Activated naive CD4-positive, alpha-beta T cell treated with anti-CD3 and anti-CD28 coated beads, Interleukin-2, amount 10 ng/mL, durations not matched to agents 7 days and 5 days (primary cell): ENCODE measurements at regions not wholly inside any gene's neighbourhood (a gene's known extent, or its start where the extent isn't known, plus 50 kb on each side); places are given as distances from the start of the nearest gene placed in this dataset.

Experiments used
- CTCF ChIA-PET: fragments of 350-600 bp; sonication (Branson Sonifier 250); formaldehyde crosslinking; loops from one replicate; lab custom pipeline; 2021; ENCODE audit warnings: antibody characterized with exemption; lab: Charles Lee
- DNase-seq: peaks from one replicate; pipeline ENCODE4 v3.0.0-alpha.2; 2020
- H3K27ac Mint-ChIP-seq: one replicate; pipeline ENCODE4 v1.8.0; 2021; ENCODE audit warnings: mild to moderate bottlenecking, moderate library complexity, mixed read lengths
- H3K27me3 Mint-ChIP-seq: one replicate; pipeline ENCODE4 v1.8.0; 2021; ENCODE audit warnings: mild to moderate bottlenecking, mixed read lengths
- H3K36me3 Mint-ChIP-seq: one replicate; pipeline ENCODE4 v1.8.0; 2021; ENCODE audit warnings: mixed read lengths
- H3K4me1 Mint-ChIP-seq: one replicate; pipeline ENCODE4 v1.8.0; 2021; ENCODE audit warnings: mixed read lengths
- H3K4me3 Mint-ChIP-seq: one replicate; pipeline ENCODE4 v1.8.0; 2021; ENCODE audit warnings: mild to moderate bottlenecking, moderate library complexity, mixed read lengths
- H3K9me3 Mint-ChIP-seq: one replicate; pipeline ENCODE4 v1.8.0; 2021; ENCODE audit warnings: mixed read lengths

GRCh38 chr12:17478908-17479673 is 610.9 kb downstream of the RERGL start:
- Mint-ChIP-seq H3K27ac (no peak overlapping the region), H3K36me3 (no peaks in the 10 kb centered on the region), H3K4me3 (no peak overlapping the region), H3K4me1 (no peaks in the 10 kb centered on the region), H3K27me3 (no peaks in the 10 kb centered on the region), H3K9me3 (peaks cover 22% of the 10 kb centered on the region)
- CTCF ChIA-PET: no interaction called here
- DNase-seq: no peak

- peaks cover 25% of the 10 kb centered on the region for H3K9me3 Mint-ChIP-seq
- CTCF ChIA-PET: no interaction called here
- no peaks in the 10 kb centered on the region for H3K36me3 Mint-ChIP-seq
- no peak for DNase-seq
- no peaks in the 10 kb centered on the region for H3K4me1 Mint-ChIP-seq
- H3K27me3 Mint-ChIP-seq: no peaks in the 10 kb centered on the region
- H3K27ac Mint-ChIP-seq: no peak overlapping the region
- H3K4me3 Mint-ChIP-seq: no peak overlapping the region
Observed at GRCh38 chr12:17470460-17470859, 619.5 kb downstream of the RERGL start.

DNA sequence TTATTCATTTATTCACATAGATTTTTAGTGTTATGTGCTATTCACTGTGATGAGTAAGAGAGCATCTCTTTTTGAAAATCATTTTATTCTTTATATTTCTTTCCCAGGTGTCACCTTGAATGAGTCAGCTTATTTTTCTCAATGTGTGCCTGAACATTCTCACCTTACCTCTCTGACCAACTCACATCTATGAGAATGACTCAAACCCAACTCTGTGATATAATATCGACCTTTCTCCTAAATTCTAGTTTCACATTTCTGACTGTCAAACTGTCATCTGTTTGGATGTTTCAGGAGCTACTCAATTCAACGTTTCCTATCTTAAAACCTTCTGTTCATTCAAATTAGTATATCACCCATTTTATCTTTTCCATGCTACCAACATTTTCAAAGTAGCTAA is 630.8 kb downstream of the RERGL start:
- Mint-ChIP-seq H3K36me3 (no peaks in the 10 kb centered on the region), H3K4me3 (no peak overlapping the region), H3K27me3 (no peaks in the 10 kb centered on the region), H3K9me3 (peaks cover 4% of the 10 kb centered on the region), H3K4me1 (no peaks in the 10 kb centered on the region), H3K27ac (no peak overlapping the region)
- DNase-seq: no peak
- CTCF ChIA-PET: interaction anchor here (0.6 kb wide), 1 partner anchor 1425 kb away, joined by 3 read pairs; no protein-coding TSS in a partner anchor

DNA sequence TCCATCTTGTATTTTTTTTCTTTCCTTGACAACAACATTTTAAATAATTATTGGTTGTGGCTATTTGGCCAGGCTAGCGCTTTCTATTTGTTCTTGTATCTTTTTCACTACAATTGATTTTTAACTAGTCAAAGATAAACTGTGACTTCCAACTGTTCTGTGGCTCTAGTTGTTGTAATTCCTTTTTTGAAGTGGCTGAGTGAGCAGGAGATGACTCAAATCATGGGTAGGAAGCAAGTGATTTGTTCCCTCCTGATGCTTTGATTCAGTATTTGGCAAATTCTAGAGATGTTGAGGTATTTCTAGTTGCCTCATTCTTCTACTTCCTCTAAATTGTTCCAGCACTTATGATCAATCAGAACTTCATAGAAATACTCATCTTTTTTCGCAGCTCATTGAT is 633.5 kb downstream of the RERGL start:
- Mint-ChIP-seq H3K4me3 (no peak overlapping the region), H3K27me3 (no peaks in the 10 kb centered on the region), H3K9me3 (peaks cover 4% of the 10 kb centered on the region), H3K36me3 (no peaks in the 10 kb centered on the region), H3K4me1 (no peaks in the 10 kb centered on the region), H3K27ac (no peak overlapping the region)
- no peak for DNase-seq
- CTCF ChIA-PET: no interaction called here

GRCh38 chr12:17438141-17438540 is 651.9 kb downstream of the RERGL start:
- no peaks in the 10 kb centered on the region for H3K27me3 Mint-ChIP-seq
- DNase-seq: no peak
- no peak overlapping the region for H3K4me3 Mint-ChIP-seq
- H3K36me3 Mint-ChIP-seq: no peaks in the 10 kb centered on the region
- no peak overlapping the region for H3K27ac Mint-ChIP-seq
- CTCF ChIA-PET: no interaction called here
- no peaks in the 10 kb centered on the region for H3K4me1 Mint-ChIP-seq
- H3K9me3 Mint-ChIP-seq: peaks cover 19% of the 10 kb centered on the region

DNA sequence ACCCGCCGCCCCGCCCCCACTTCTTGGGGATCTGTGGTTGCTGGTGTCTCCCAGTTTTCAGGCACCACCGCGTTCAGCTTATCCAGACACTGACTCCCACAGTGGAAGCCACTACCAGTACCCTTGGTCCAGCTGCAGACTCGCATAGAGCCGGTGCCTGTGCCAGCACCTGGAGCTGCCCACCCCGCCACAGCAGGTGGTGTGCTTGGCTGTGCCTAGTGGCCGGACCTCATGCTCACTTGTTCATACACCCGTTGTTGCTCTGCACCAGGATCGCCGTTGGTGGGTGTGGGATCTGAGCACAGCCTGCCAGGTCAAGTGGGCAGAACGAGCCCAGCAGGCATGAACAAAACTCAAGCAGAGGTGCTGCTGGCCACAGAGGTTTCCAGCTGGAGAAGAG is 673.2 kb downstream of the RERGL start:
- no peak overlapping the region for H3K4me3 Mint-ChIP-seq
- no peak for DNase-seq
- H3K9me3 Mint-ChIP-seq: peaks cover 7% of the 10 kb centered on the region
- CTCF ChIA-PET: no interaction called here
- H3K36me3 Mint-ChIP-seq: no peaks in the 10 kb centered on the region
- H3K27ac Mint-ChIP-seq: no peak overlapping the region
- H3K4me1 Mint-ChIP-seq: no peaks in the 10 kb centered on the region
- H3K27me3 Mint-ChIP-seq: no peaks in the 10 kb centered on the region

- no peak for DNase-seq
- Mint-ChIP-seq H3K4me1 (no peaks in the 10 kb centered on the region), H3K27ac (no peak overlapping the region), H3K9me3 (peaks cover 20% of the 10 kb centered on the region), H3K4me3 (no peak overlapping the region), H3K27me3 (no peaks in the 10 kb centered on the region), H3K36me3 (no peaks in the 10 kb centered on the region)
- CTCF ChIA-PET: no interaction called here
Observed at GRCh38 chr12:17414596-17414995, 675.4 kb downstream of the RERGL start.

DNA sequence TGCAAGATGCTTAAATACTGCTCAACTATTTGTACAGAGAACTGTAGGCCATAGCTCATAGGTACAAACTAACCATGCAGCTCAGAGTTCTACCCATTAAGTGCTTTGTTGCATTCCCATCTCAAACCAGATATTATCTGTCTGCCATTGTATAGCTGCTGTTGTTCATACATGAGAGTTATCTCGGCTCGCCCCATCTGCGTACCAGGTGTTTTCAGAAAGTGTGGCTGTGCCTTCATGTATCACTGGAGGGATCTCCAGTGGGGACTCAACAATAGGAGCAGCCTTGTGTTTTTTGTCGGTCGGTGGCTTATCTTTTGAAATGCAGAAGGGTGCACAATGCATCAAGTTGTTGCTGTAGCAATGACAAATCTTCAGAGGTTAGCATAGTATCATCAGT is 678.3 kb downstream of the RERGL start:
- Mint-ChIP-seq H3K9me3 (peaks cover 20% of the 10 kb centered on the region), H3K4me3 (no peak overlapping the region), H3K27ac (no peak overlapping the region), H3K27me3 (no peaks in the 10 kb centered on the region), H3K36me3 (no peaks in the 10 kb centered on the region), H3K4me1 (no peaks in the 10 kb centered on the region)
- no peak for DNase-seq
- CTCF ChIA-PET: no interaction called here

GRCh38 chr12:17388679-17389078 is 701.3 kb downstream of the RERGL start:
- Mint-ChIP-seq H3K36me3 (no peaks in the 10 kb centered on the region), H3K4me3 (no peak overlapping the region), H3K4me1 (no peaks in the 10 kb centered on the region), H3K27me3 (no peaks in the 10 kb centered on the region), H3K27ac (no peak overlapping the region), H3K9me3 (peaks cover 15% of the 10 kb centered on the region)
- CTCF ChIA-PET: no interaction called here
- no peak for DNase-seq

DNA sequence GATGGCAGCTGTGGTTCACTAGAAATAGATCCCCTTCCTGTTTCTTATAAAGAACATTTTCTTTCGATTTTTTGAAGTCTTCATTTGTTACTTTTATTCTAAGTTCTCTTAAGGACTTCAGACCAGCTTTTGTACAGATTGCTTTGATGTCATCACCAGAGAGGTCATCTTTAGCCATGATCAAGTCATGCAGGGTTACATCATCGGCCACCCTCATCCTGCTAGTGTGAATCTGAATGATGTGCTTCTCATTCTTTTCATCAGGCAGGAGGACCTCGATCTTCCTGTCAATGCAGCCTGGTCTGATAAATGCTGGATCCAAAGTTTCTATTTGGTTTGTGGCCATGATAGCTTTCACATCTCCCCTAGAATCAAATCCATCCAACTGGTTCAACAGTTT is 706.7 kb downstream of the RERGL start:
- CTCF ChIA-PET: no interaction called here

DNA sequence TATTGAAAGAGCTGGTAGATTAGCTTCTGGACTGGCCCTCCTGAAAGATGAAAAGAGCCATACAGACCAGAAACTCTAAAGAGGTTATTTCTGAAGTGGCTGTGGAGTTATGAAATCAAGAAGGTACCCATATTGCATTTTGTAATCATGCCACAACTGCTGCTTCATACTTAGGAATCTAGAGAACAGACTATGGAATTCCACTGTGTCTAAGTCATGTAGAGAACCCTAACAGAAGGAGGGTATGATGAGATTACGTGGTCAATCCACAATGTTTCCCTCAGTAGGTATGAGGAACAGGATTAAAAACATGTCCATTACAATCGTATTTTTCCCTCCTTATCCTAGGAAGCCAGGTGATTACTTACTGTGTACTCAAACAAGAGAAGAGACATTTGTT is 708.8 kb downstream of the RERGL start:
- Mint-ChIP-seq H3K4me3 (no peak overlapping the region), H3K27ac (no peak overlapping the region), H3K9me3 (peaks cover 12% of the 10 kb centered on the region), H3K36me3 (no peaks in the 10 kb centered on the region), H3K4me1 (no peaks in the 10 kb centered on the region), H3K27me3 (no peaks in the 10 kb centered on the region)
- DNase-seq: no peak
- CTCF ChIA-PET: no interaction called here

More for the DNA sequence above, 706.7 kb downstream of the RERGL start:
- Mint-ChIP-seq H3K4me1 (no peaks in the 10 kb centered on the region), H3K27ac (no peak overlapping the region), H3K4me3 (no peak overlapping the region), H3K27me3 (no peaks in the 10 kb centered on the region), H3K36me3 (no peaks in the 10 kb centered on the region), H3K9me3 (peaks cover 12% of the 10 kb centered on the region)
- DNase-seq: no peak

DNA sequence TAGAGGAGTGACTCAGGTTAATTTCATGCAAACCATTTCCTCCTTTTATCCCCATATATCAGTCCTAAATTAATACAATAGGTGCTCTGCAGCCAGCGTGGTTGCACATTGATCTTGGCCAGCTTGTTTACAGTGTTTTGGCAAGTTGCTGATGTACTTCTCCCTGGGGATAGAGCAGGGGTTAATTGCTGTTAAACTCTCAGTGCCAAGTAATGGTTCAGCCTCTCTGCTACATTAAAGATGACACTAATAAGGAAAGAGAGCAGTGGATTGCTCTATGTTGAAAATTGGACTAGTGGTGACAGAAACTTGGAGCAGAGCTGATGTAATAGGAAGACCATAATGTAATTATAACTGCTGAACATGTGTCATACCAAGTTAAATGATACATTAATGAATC is 717.5 kb downstream of the RERGL start:
- Mint-ChIP-seq H3K9me3 (peaks cover 1% of the 10 kb centered on the region), H3K27me3 (no peaks in the 10 kb centered on the region), H3K4me3 (no peak overlapping the region), H3K4me1 (no peaks in the 10 kb centered on the region), H3K27ac (no peak overlapping the region), H3K36me3 (no peaks in the 10 kb centered on the region)
- CTCF ChIA-PET: no interaction called here
- no peak for DNase-seq

- CTCF ChIA-PET: no interaction called here
- Mint-ChIP-seq H3K4me3 (no peak overlapping the region), H3K27me3 (no peaks in the 10 kb centered on the region), H3K36me3 (no peaks in the 10 kb centered on the region), H3K4me1 (no peaks in the 10 kb centered on the region), H3K9me3 (peaks cover 1% of the 10 kb centered on the region), H3K27ac (no peak overlapping the region)
- no peak for DNase-seq
Observed at GRCh38 chr12:17371491-17372215, 718.3 kb downstream of the RERGL start.

- no peaks in the 10 kb centered on the region for H3K4me1 Mint-ChIP-seq
- H3K27me3 Mint-ChIP-seq: no peaks in the 10 kb centered on the region
- CTCF ChIA-PET: no interaction called here
- no peak for DNase-seq
- no peaks in the 10 kb centered on the region for H3K36me3 Mint-ChIP-seq
- no peak overlapping the region for H3K4me3 Mint-ChIP-seq
- H3K27ac Mint-ChIP-seq: no peak overlapping the region
- peaks cover 8% of the 10 kb centered on the region for H3K9me3 Mint-ChIP-seq
Observed at GRCh38 chr12:17370621-17371020, 719.4 kb downstream of the RERGL start.

DNA sequence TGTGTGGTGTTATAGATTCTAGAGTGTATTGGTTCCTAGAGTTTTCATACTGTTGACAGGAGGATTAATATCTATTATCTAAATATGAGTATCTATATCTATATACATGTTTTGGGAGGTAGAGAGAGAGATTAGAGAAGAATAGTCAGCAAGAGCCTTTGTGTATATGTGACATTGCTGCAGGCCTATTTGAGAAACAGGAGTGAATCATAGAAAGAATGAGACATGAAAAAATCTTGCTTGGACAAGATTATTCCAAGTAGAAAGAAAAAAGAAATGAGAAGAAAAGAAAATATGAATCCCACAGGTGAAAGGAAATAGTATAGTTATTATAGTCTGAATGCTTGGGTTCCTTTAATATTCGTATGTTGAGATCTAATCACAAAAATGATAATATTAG is 720.4 kb downstream of the RERGL start:
- no peak for DNase-seq
- Mint-ChIP-seq H3K4me3 (no peak overlapping the region), H3K36me3 (no peaks in the 10 kb centered on the region), H3K9me3 (peaks cover 12% of the 10 kb centered on the region), H3K27me3 (no peaks in the 10 kb centered on the region), H3K4me1 (no peaks in the 10 kb centered on the region), H3K27ac (no peak overlapping the region)
- CTCF ChIA-PET: no interaction called here
